ENCODE measurements at regions not wholly inside any gene's neighbourhood (a gene's known extent, or its start where the extent isn't known, plus 50 kb on each side); places are given as distances from the start of the nearest gene placed in this dataset.

DNA sequence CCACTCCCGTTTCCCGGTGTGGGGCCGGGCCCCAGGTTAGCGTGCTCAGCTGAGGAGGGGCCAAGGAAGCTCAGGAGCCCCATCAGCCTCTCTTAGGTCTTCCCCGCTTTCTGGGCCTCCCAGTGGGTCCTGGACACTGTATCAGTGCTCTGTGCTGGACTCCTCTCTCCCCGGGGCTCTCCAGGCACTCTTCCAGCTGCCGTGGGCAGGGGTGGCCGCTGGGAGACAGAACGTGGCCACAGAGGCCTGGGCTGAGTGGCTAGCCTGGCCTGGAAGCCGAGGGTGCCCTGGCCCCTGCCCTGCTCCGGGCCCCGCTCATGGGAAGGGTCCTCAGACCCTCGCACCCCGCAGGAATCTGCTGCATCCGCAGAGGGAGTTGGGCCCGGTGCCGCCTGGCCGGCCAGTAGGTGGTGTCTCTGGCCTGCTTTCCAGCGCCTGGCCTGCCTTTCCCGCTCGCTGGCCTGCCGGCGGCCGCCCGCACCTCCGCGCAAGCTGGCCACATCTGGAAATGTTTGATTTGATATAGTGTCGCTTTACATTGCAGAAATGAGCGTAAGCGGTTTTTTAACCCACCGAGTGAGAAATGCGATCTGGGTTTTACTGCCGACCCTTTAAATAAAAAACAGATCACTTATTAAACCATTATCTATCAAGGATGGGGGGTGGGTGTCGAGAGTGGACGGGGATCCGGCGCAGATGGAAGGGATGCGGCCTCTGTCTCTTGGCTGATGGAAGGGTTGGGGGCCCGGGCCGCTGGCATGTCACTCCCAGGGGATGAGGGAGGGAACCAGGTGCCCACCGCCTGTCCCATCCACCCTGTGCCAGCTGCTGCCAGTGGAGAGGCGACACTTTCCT lies 74.4 kb upstream of the TTC34 start:
- TF ChIP-seq TAF1 (IDR thresholded peaks at IDR 0.05; ENCODE audit: low read depth, low read length) (no peak), SIRT6 (IDR thresholded peaks at IDR 0.05; ENCODE audit: low read length) (no peak), POLR2AphosphoS5 (IDR thresholded peaks at IDR 0.05; ENCODE audit: low read depth, low read length) (no peak), RAD21 (IDR thresholded peaks at IDR 0.05 in 1 of 2, conservative IDR thresholded peaks at IDR 0.05 in 1 of 2; ENCODE audit: low read depth in 2 of 2, low read length in 2 of 2) (peak in 1 of 2 experiments; percentile 12; a peak in 1 of 4 replicates)
